ENCODE measurements at regions not wholly inside any gene's neighbourhood (a gene's known extent, or its start where the extent isn't known, plus 50 kb on each side); places are given as distances from the start of the nearest gene placed in this dataset.
"Not testable (repeated sequence)": the region's sequence is repeated elsewhere in the genome, so short reads cannot be mapped to it uniquely, and the experiment has no call there.

- DNase-seq = no peak
Observed at GRCh38 chr3:18122264-18122663, 302.9 kb downstream of the SATB1 start.

GRCh38 chr3:18121020-18121419 is 304.1 kb downstream of the SATB1 start:
- no peak for DNase-seq

- DNase-seq = no peak
Observed at GRCh38 chr3:18119866-18120265, 305.3 kb downstream of the SATB1 start.

- DNase-seq = no peak
Observed at GRCh38 chr3:18114894-18115293, 310.2 kb downstream of the SATB1 start.

- DNase-seq = no peak
Observed at GRCh38 chr3:18113417-18113816, 311.7 kb downstream of the SATB1 start.

- no peak for DNase-seq
Observed at GRCh38 chr3:18112674-18113375, 312.3 kb downstream of the SATB1 start.

GRCh38 chr3:18111796-18112232 is 313.3 kb downstream of the SATB1 start:
- no peak for DNase-seq

GRCh38 chr3:18103591-18103990 is 321.5 kb downstream of the SATB1 start:
- DNase-seq = no peak

- no peak for DNase-seq
Observed at GRCh38 chr3:18100121-18100520, 325.0 kb downstream of the SATB1 start.

- DNase-seq = no peak
Observed at GRCh38 chr3:18099611-18100010, 325.5 kb downstream of the SATB1 start.

- no peak for DNase-seq
Observed at GRCh38 chr3:18098960-18099587, 326.1 kb downstream of the SATB1 start.

GRCh38 chr3:18097989-18098388 is 327.1 kb downstream of the SATB1 start:
- DNase-seq = no peak

GRCh38 chr3:18097473-18097872 is 327.7 kb downstream of the SATB1 start:
- DNase-seq = no peak

- no peak for DNase-seq
Observed at GRCh38 chr3:18092726-18093125, 332.4 kb downstream of the SATB1 start.

- DNase-seq = no peak
Observed at GRCh38 chr3:18090377-18090776, 334.8 kb downstream of the SATB1 start.

- DNase-seq = no peak
Observed at GRCh38 chr3:18087988-18088387, 337.2 kb downstream of the SATB1 start.

GRCh38 chr3:18086760-18087159 is 338.4 kb downstream of the SATB1 start:
- DNase-seq = no peak

GRCh38 chr3:18086078-18086477 is 339.1 kb downstream of the SATB1 start:
- DNase-seq = no peak

- no peak for DNase-seq
Observed at GRCh38 chr3:18085429-18085828, 339.7 kb downstream of the SATB1 start.

- not testable (repeated sequence) for DNase-seq
Observed at GRCh38 chr3:18083273-18083590, 340.8 kb upstream of the TBC1D5 start.

GRCh38 chr3:18082551-18083272 is 340.3 kb upstream of the TBC1D5 start:
- no peak for DNase-seq

- DNase-seq = no peak
Observed at GRCh38 chr3:18080198-18080689, 337.8 kb upstream of the TBC1D5 start.

- no peak for DNase-seq
Observed at GRCh38 chr3:18079739-18080138, 337.3 kb upstream of the TBC1D5 start.

GRCh38 chr3:18079062-18079461 is 336.6 kb upstream of the TBC1D5 start:
- DNase-seq = no peak
